ENCODE measurements at regions not wholly inside any gene's neighbourhood (a gene's known extent, or its start where the extent isn't known, plus 50 kb on each side); places are given as distances from the start of the nearest gene placed in this dataset.

GRCh38 chr14:27050208-27050607 lies 452.4 kb upstream of the NOVA1 start:
- H3K4me3 ChIP-seq (ENCODE audit: low read length) = no peak overlapping the region
- DNase-seq (ENCODE audit: low read depth, low spot score) = no peak

- no peak overlapping the region for H3K4me3 ChIP-seq (ENCODE audit: low read length)
- no peak for DNase-seq (ENCODE audit: low read depth, low spot score)
Observed at GRCh38 chr14:27056586-27056985, 458.8 kb upstream of the NOVA1 start.

- no peak overlapping the region for H3K4me3 ChIP-seq (ENCODE audit: low read length)
- DNase-seq (ENCODE audit: low read depth, low spot score) = no peak
Observed at GRCh38 chr14:27061299-27061698, 463.5 kb upstream of the NOVA1 start.

GRCh38 chr14:27063959-27064358 lies 466.1 kb upstream of the NOVA1 start:
- no peak for DNase-seq (ENCODE audit: low read depth, low spot score)

GRCh38 chr14:27065886-27066285 lies 468.1 kb upstream of the NOVA1 start:
- no peak overlapping the region for H3K4me3 ChIP-seq (ENCODE audit: low read length)
- DNase-seq (ENCODE audit: low read depth, low spot score) = no peak

More at GRCh38 chr14:27063959-27064358, 466.1 kb upstream of the NOVA1 start:
- no peak overlapping the region for H3K4me3 ChIP-seq (ENCODE audit: low read length)

GRCh38 chr14:27067961-27068360 lies 470.1 kb upstream of the NOVA1 start:
- H3K4me3 ChIP-seq (ENCODE audit: low read length) = no peak overlapping the region
- DNase-seq (ENCODE audit: low read depth, low spot score) = no peak

- no peak for DNase-seq (ENCODE audit: low read depth, low spot score)
Observed at GRCh38 chr14:27072589-27072988, 474.8 kb upstream of the NOVA1 start.

GRCh38 chr14:27075503-27075902 lies 477.7 kb upstream of the NOVA1 start:
- no peak overlapping the region for H3K4me3 ChIP-seq (ENCODE audit: low read length)
- DNase-seq (ENCODE audit: low read depth, low spot score) = no peak

More at GRCh38 chr14:27072589-27072988, 474.8 kb upstream of the NOVA1 start:
- H3K4me3 ChIP-seq (ENCODE audit: low read length) = no peak overlapping the region

GRCh38 chr14:27077214-27077613 lies 479.4 kb upstream of the NOVA1 start:
- H3K4me3 ChIP-seq (ENCODE audit: low read length) = no peak overlapping the region
- DNase-seq (ENCODE audit: low read depth, low spot score) = no peak

GRCh38 chr14:27077710-27078109 lies 479.9 kb upstream of the NOVA1 start:
- no peak overlapping the region for H3K4me3 ChIP-seq (ENCODE audit: low read length)
- DNase-seq (ENCODE audit: low read depth, low spot score) = no peak

- DNase-seq (ENCODE audit: low read depth, low spot score) = no peak
- no peak overlapping the region for H3K4me3 ChIP-seq (ENCODE audit: low read length)
Observed at GRCh38 chr14:27078191-27078590, 480.4 kb upstream of the NOVA1 start.

GRCh38 chr14:27079716-27080115 lies 481.9 kb upstream of the NOVA1 start:
- H3K4me3 ChIP-seq (ENCODE audit: low read length) = no peak overlapping the region
- DNase-seq (ENCODE audit: low read depth, low spot score) = no peak

GRCh38 chr14:27085500-27085899 lies 487.7 kb upstream of the NOVA1 start:
- DNase-seq (ENCODE audit: low read depth, low spot score) = no peak
- no peak overlapping the region for H3K4me3 ChIP-seq (ENCODE audit: low read length)

- H3K4me3 ChIP-seq (ENCODE audit: low read length) = no peak overlapping the region
- no peak for DNase-seq (ENCODE audit: low read depth, low spot score)
Observed at GRCh38 chr14:27090716-27091115, 492.9 kb upstream of the NOVA1 start.

GRCh38 chr14:27091973-27092372 lies 494.1 kb upstream of the NOVA1 start:
- H3K4me3 ChIP-seq (ENCODE audit: low read length) = no peak overlapping the region
- no peak for DNase-seq (ENCODE audit: low read depth, low spot score)

- no peak overlapping the region for H3K4me3 ChIP-seq (ENCODE audit: low read length)
- DNase-seq (ENCODE audit: low read depth, low spot score) = no peak
Observed at GRCh38 chr14:27096091-27096490, 498.3 kb upstream of the NOVA1 start.

- H3K4me3 ChIP-seq (ENCODE audit: low read length) = no peak overlapping the region
- no peak for DNase-seq (ENCODE audit: low read depth, low spot score)
Observed at GRCh38 chr14:27098451-27098850, 500.6 kb upstream of the NOVA1 start.

GRCh38 chr14:27114180-27114579 lies 516.3 kb upstream of the NOVA1 start:
- no peak for DNase-seq (ENCODE audit: low read depth, low spot score)

GRCh38 chr14:27123162-27123561 lies 525.3 kb upstream of the NOVA1 start:
- no peak for DNase-seq (ENCODE audit: low read depth, low spot score)
- no peak overlapping the region for H3K4me3 ChIP-seq (ENCODE audit: low read length)

More at GRCh38 chr14:27114180-27114579, 516.3 kb upstream of the NOVA1 start:
- no peak overlapping the region for H3K4me3 ChIP-seq (ENCODE audit: low read length)

GRCh38 chr14:27127838-27128237 lies 530.0 kb upstream of the NOVA1 start:
- no peak overlapping the region for H3K4me3 ChIP-seq (ENCODE audit: low read length)
- DNase-seq (ENCODE audit: low read depth, low spot score) = no peak

- DNase-seq (ENCODE audit: low read depth, low spot score) = no peak
- no peak overlapping the region for H3K4me3 ChIP-seq (ENCODE audit: low read length)
Observed at GRCh38 chr14:27134200-27134599, 536.4 kb upstream of the NOVA1 start.

- no peak overlapping the region for H3K4me3 ChIP-seq (ENCODE audit: low read length)
- DNase-seq (ENCODE audit: low read depth, low spot score) = no peak
Observed at GRCh38 chr14:27145170-27145569, 547.3 kb upstream of the NOVA1 start.
